Esophagus squamous epithelium (tissue), 4 donors: ENCODE measurements at regions not wholly inside any gene's neighbourhood (a gene's known extent, or its start where the extent isn't known, plus 50 kb on each side); places are given as distances from the start of the nearest gene placed in this dataset.

Experiments used
- POLR2A ChIP-seq, 4 donors: fragments of 450-650 bp; IDR thresholded peaks; one replicate each; pipeline ENCODE4 v1.6.1; 2017; ENCODE audit warnings: antibody characterized with exemption in 4 of 4, mild to moderate bottlenecking in 4 of 4, moderate library complexity in 3 of 4
- TF ChIP-seq, protein P1 (sequence below), 6 experiments: fragments of 450-650 bp in 4 of 6; fragments of 200-600 bp in 2 of 6; sonication (generic) in 2 of 6; IDR thresholded peaks; one replicate each; pipeline ENCODE4 v1.5.1; 2016 to 2019; ENCODE audit warnings: antibody characterized with exemption in 6 of 6, mild to moderate bottlenecking in 4 of 6, moderate library complexity in 4 of 6

DNA sequence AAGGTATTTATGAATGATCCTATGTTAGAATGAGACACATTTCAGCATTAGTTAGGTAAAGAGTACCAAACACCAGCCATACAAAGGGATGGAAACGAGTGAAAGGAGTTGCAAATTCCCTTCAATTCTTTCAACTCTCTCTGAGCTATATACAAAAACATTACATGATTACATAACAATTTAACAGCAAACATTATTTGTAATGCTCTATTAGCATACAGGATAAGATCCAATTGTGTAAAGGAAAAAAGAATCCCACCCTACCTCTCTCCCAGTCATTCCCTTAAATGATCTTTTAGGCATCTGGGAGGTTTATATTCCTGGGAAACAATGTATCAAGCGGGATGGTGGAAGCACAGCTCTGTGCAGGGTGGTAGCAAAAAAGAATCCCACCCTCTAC lies 117.9 kb downstream of the RHOU start:
- TF ChIP-seq, protein P1, sequence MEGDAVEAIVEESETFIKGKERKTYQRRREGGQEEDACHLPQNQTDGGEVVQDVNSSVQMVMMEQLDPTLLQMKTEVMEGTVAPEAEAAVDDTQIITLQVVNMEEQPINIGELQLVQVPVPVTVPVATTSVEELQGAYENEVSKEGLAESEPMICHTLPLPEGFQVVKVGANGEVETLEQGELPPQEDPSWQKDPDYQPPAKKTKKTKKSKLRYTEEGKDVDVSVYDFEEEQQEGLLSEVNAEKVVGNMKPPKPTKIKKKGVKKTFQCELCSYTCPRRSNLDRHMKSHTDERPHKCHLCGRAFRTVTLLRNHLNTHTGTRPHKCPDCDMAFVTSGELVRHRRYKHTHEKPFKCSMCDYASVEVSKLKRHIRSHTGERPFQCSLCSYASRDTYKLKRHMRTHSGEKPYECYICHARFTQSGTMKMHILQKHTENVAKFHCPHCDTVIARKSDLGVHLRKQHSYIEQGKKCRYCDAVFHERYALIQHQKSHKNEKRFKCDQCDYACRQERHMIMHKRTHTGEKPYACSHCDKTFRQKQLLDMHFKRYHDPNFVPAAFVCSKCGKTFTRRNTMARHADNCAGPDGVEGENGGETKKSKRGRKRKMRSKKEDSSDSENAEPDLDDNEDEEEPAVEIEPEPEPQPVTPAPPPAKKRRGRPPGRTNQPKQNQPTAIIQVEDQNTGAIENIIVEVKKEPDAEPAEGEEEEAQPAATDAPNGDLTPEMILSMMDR (IDR thresholded peaks at IDR 0.05), result no peak
- TF ChIP-seq POLR2A (IDR thresholded peaks at IDR 0.05), result no peak
